HepG2 (cell line): ENCODE measurements at regions not wholly inside any gene's neighbourhood (a gene's known extent, or its start where the extent isn't known, plus 50 kb on each side); places are given as distances from the start of the nearest gene placed in this dataset.

Experiments used
- ATAC-seq: fragments of 200-7000 bp; cut with Tn5 transposase; 3 replicates; pipeline ENCODE4 v1.9.1; 2020; ENCODE audit warnings: mild to moderate bottlenecking, moderate library complexity
- BruUV-seq: library from RNA; stranded (reverse); fragments of 400-500 nt; replicated peaks from 2 replicates; lab custom pipeline; 2021; lab: Mats Ljungman, UMichigan
- CTCF ChIA-PET: fragments of 300-600 bp; formaldehyde crosslinking; extraction: SDS; loops from one replicate; lab custom pipeline; 2021; ENCODE audit warnings: low total read pairs, inconsistent platforms, low intra/inter-chr PET ratio; lab: Yijun Ruan, JAX
- POLR2A ChIA-PET: fragments of 350-600 bp; sonication (Branson Sonifier 250); formaldehyde crosslinking; loops from one replicate; lab custom pipeline; 2020; ENCODE audit warnings: antibody characterized with exemption, inconsistent platforms; lab: Yijun Ruan, JAX
- DNase-seq: peaks from one replicate; pipeline ENCODE4 v3.0.0-alpha.2; 2015; ENCODE audit warnings: low spot score
- FAIRE-seq: peaks from 3 replicates; lab custom pipeline; 2011; peaks lifted over from hg19 to GRCh38; lab: Jason Lieb, UNC
- H2AFZ ChIP-seq: one replicate; pipeline ENCODE4 v1.6.1; 2011; ENCODE audit warnings: low read length, inconsistent platforms
- H3K27ac ChIP-seq: fragments of 300-600 bp; 3 replicates; pipeline ENCODE4 v1.8.0; 2011; ENCODE audit warnings: mixed run types, mild to moderate bottlenecking, mixed read lengths, low read length, inconsistent platforms; ENCODE audit not compliant: insufficient read depth; ENCODE audit errors: extremely low read length
- H3K27me3 ChIP-seq, 2 experiments: fragments of 200-600 bp in 1 of 2; 2 replicates in 1 of 2; 3 replicates in 1 of 2; pipeline versions ENCODE4 v1.6.0 to v1.8.0; 2011; ENCODE audit warnings: low read length in 2 of 2, mild to moderate bottlenecking in 2 of 2, moderate library complexity in 2 of 2, inconsistent platforms in 1 of 2; ENCODE audit not compliant: insufficient read depth in 2 of 2, control insufficient read depth in 1 of 2
- H3K36me3 ChIP-seq, 2 experiments: fragments of 200-600 bp in 1 of 2; replicated peaks in 1 of 2; 2 replicates in 1 of 2; 3 replicates in 1 of 2; pipeline versions ENCODE4 v1.5.1 to v1.8.0; 2011; ENCODE audit warnings: low read length in 2 of 2, inconsistent platforms in 1 of 2; ENCODE audit not compliant: insufficient read depth in 2 of 2, control insufficient read depth in 1 of 2
- H3K4me1 ChIP-seq: 2 replicates; pipeline ENCODE4 v1.5.1; 2012; ENCODE audit warnings: low read length, inconsistent platforms; ENCODE audit not compliant: insufficient read depth
- H3K4me2 ChIP-seq: 2 replicates; pipeline ENCODE4 v1.6.0; 2011; ENCODE audit warnings: low read depth, low read length, inconsistent platforms
- H3K4me3 ChIP-seq, 3 experiments: fragments of 200-600 bp in 1 of 3; sonication (generic), shearing (Covaris generic) in 1 of 3; replicated peaks in 1 of 3; 2 replicates each; pipeline ENCODE4 v1.5.1; 2011 to 2016; ENCODE audit warnings: low read length in 3 of 3, inconsistent platforms in 2 of 3, low read depth in 2 of 3, mild to moderate bottlenecking in 2 of 3, control low read depth in 1 of 3, mixed read lengths in 1 of 3; ENCODE audit not compliant: insufficient read depth in 1 of 3
- H3K79me2 ChIP-seq: one replicate; pipeline ENCODE4 v1.6.1; 2011; ENCODE audit warnings: low read length, inconsistent platforms; ENCODE audit not compliant: insufficient read depth
- H3K9ac ChIP-seq: 2 replicates; pipeline ENCODE4 v1.6.0; 2011; ENCODE audit warnings: mild to moderate bottlenecking, low read depth, low read length, inconsistent platforms; ENCODE audit not compliant: insufficient read depth
- H3K9me3 ChIP-seq: 2 replicates; pipeline ENCODE4 v1.5.1; 2012; ENCODE audit warnings: mild to moderate bottlenecking, low read length
- H4K20me1 ChIP-seq: 2 replicates; pipeline ENCODE4 v1.6.0; 2011; ENCODE audit warnings: inconsistent platforms, mild to moderate bottlenecking, low read length, moderate library complexity; ENCODE audit not compliant: insufficient read depth
- HNF1B ChIP-seq: sonication (generic); formaldehyde crosslinking; IDR thresholded peaks from 2 replicates; pipeline ENCODE4 v1.5.1; 2020; ENCODE audit warnings: mild to moderate bottlenecking, moderate library complexity, missing genetic modification reagents
- NFYB ChIP-seq: sonication (generic); formaldehyde crosslinking; IDR thresholded peaks from 2 replicates; pipeline ENCODE4 v1.4.0; 2020; ENCODE audit warnings: missing genetic modification reagents
- POLR2A ChIP-seq, 2 experiments: IDR thresholded peaks; 2 replicates each; pipeline ENCODE4 v1.6.1; 2011; ENCODE audit warnings: low read depth in 2 of 2, low read length in 2 of 2, mild to moderate bottlenecking in 1 of 2, moderate library complexity in 1 of 2; ENCODE audit not compliant: insufficient read depth in 1 of 2
- RFX1 ChIP-seq: fragments of 450-650 bp; IDR thresholded peaks from 2 replicates; pipeline ENCODE4 v1.6.1; 2017
- SNAPC2 ChIP-seq: sonication (generic); formaldehyde crosslinking; IDR thresholded peaks from 2 replicates; pipeline ENCODE4 v1.8.1; 2022; ENCODE audit warnings: mild to moderate bottlenecking, missing genetic modification reagents
- SOX5 ChIP-seq: IDR thresholded peaks from 2 replicates; pipeline ENCODE4 v1.6.1; 2016; ENCODE audit warnings: borderline replicate concordance
- ZC3H13 ChIP-seq: sonication (generic); formaldehyde crosslinking; IDR thresholded peaks from 2 replicates; pipeline ENCODE4 v1.8.1; 2023; ENCODE audit warnings: mild to moderate bottlenecking, missing genetic modification reagents, moderate library complexity
- ZNF12 ChIP-seq: sonication (generic); formaldehyde crosslinking; IDR thresholded peaks from 2 replicates; pipeline ENCODE4 v1.5.0; 2020; ENCODE audit warnings: missing genetic modification reagents
- ZNF34 ChIP-seq: sonication (generic); formaldehyde crosslinking; IDR thresholded peaks from 2 replicates; pipeline ENCODE4 v1.4.0; 2020; ENCODE audit warnings: mild to moderate bottlenecking, missing genetic modification reagents, borderline replicate concordance
- ZNF674 ChIP-seq: sonication (generic); formaldehyde crosslinking; IDR thresholded peaks from 2 replicates; pipeline ENCODE4 v1.5.0; 2020; ENCODE audit warnings: low read depth, mild to moderate bottlenecking, missing genetic modification reagents
- ZNF704 ChIP-seq: sonication (generic); formaldehyde crosslinking; IDR thresholded peaks from 2 replicates; pipeline ENCODE4 v1.8.1; 2023; ENCODE audit warnings: mild to moderate bottlenecking, inconsistent platforms, moderate library complexity, missing genetic modification reagents, borderline replicate concordance
- ZNF784 ChIP-seq: sonication (generic); formaldehyde crosslinking; IDR thresholded peaks from 2 replicates; pipeline ENCODE4 v1.5.1; 2020; ENCODE audit warnings: missing genetic modification reagents, mild to moderate bottlenecking, borderline replicate concordance
- WGBS: methylation state at CpG from one replicate; pipeline ENCODE4 v1.1.6; 2017; ENCODE audit warnings: low lambda C conversion rate; 5-methylcytosine and 5-hydroxymethylcytosine counted together
- in situ Hi-C: cut with HindIII; loops from 2 replicates; pipeline ENCODE4 v1.10.0; 2017; ENCODE audit warnings: low pct_unique_long_range_greater_than_20kb; ENCODE audit not compliant: extremely low pct_ligation_motif_present
- intact Hi-C: fragments of 100-400 bp; cut with micrococcal nuclease; formaldehyde crosslinking; loops from one replicate; pipeline ENCODE4 v1.10.0; 2022; ENCODE audit not compliant: unreplicated experiment

- ChIA-PET CTCF (no interaction called here), POLR2A (no interaction called here)
- BruUV-seq = no TSS peak
- FAIRE-seq (no peak), ATAC-seq (peak; percentile 17; the same call in 2 of the 3 replicates), DNase-seq (no peak)
- Histone ChIP-seq H3K9me3 (no peaks in the 10 kb centered on the region), H3K4me1 (no peaks in the 10 kb centered on the region), H2AFZ (no peak overlapping the region), H3K27ac (no peak overlapping the region), H3K36me3 (no peaks in the 10 kb centered on the region), H3K79me2 (no peaks in the 10 kb centered on the region), H3K4me3 (no peak overlapping the region), H3K4me2 (no peak overlapping the region), H3K27me3 (peaks cover 25 to 88% of the 10 kb centered on the region in 2 experiments), H3K9ac (no peak overlapping the region)
- in situ Hi-C loops = no loop called here
- intact Hi-C loops = no loop called here
- WGBS = 17% methylated on average over 9 of the region's 9 CpGs
- TF ChIP-seq RFX1 (no peak), ZC3H13 (no peak), ZNF12 (CRISPR knock-in tag) (no peak)
- TF ChIP-seq, all 625 proteins: peak for 0
- H4K20me1 ChIP-seq = 0 out of 2 replicates have a peak, but pooled peaks cover 6% of the 10 kb centered on the region
These were observed 81.5 kb upstream of the GPC1 start for GRCh38 chr2:240353944-240354343.

GRCh38 chr2:240355001-240355891, 80.2 kb upstream of the GPC1 start:
- intact Hi-C loops (no loop called here), in situ Hi-C loops (no loop called here)
- Histone ChIP-seq H2AFZ (no peak overlapping the region), H3K4me1 (no peaks in the 10 kb centered on the region), H3K79me2 (no peaks in the 10 kb centered on the region), H3K36me3 (no peaks in the 10 kb centered on the region), H4K20me1 (0 out of 2 replicates have a peak, but pooled peaks cover 6% of the 10 kb centered on the region), H3K4me2 (no peak overlapping the region), H3K9me3 (peaks cover under 1% of the 10 kb centered on the region; the same call in 1 of the 2 replicates), H3K27me3 (peaks cover 18 to 89% of the 10 kb centered on the region in 2 experiments), H3K4me3 (no peak overlapping the region), H3K9ac (no peak overlapping the region), H3K27ac (no peak overlapping the region)
- no peak for FAIRE-seq
- BruUV-seq = no TSS peak
- CTCF ChIA-PET = no interaction called here
- DNase-seq = no peak
- no peak; the same call in 2 of the 3 replicates for ATAC-seq
- 34% methylated on average over 16 of the region's 17 CpGs for WGBS
- POLR2A ChIA-PET = no interaction called here
- TF ChIP-seq POLR2A (IDR thresholded peaks at IDR 0.05; ENCODE audit: insufficient read depth in 1 of 2, low read depth in 2 of 2, low read length in 2 of 2) = no peak
- no peak for TF ChIP-seq HNF1B (CRISPR knock-in tag)
- TF ChIP-seq ZNF674 (CRISPR knock-in tag) = no peak
- no peak for TF ChIP-seq SOX5 (CRISPR knock-in tag)
- TF ChIP-seq ZNF704 (CRISPR knock-in tag) = no peak
- TF ChIP-seq ZNF784 = no peak
- TF ChIP-seq SNAPC2 (CRISPR knock-in tag) = no peak
- no peak for TF ChIP-seq ZNF34 (CRISPR knock-in tag)
- no peak for TF ChIP-seq NFYB
